Neural cell (in vitro differentiated cells): ENCODE measurements at regions not wholly inside any gene's neighbourhood (a gene's known extent, or its start where the extent isn't known, plus 50 kb on each side); places are given as distances from the start of the nearest gene placed in this dataset.

Experiments used
- CTCF ChIP-seq: fragments of 450-650 bp; IDR thresholded peaks from 2 replicates; pipeline ENCODE4 v1.5.1; 2014; ENCODE audit warnings: antibody characterized with exemption, mild to moderate bottlenecking, moderate library complexity; ENCODE audit not compliant: poor library complexity, severe bottlenecking
- EZH2 ChIP-seq: fragments of 200-600, 300-800 bp; shearing (Covaris generic), sonication (generic); IDR thresholded peaks from 2 replicates; pipeline ENCODE4 v1.6.1; 2014; ENCODE audit warnings: antibody characterized with exemption, low read length, borderline replicate concordance, mild to moderate bottlenecking; ENCODE audit not compliant: insufficient read depth, poor library complexity, severe bottlenecking
- MXI1 ChIP-seq: fragments of 450-650 bp; conservative IDR thresholded peaks from 2 replicates; pipeline ENCODE4 v1.6.1; 2014; ENCODE audit warnings: antibody characterized with exemption, mild to moderate bottlenecking; ENCODE audit not compliant: poor library complexity, severe bottlenecking
- POLR2AphosphoS5 ChIP-seq: IDR thresholded peaks from 2 replicates; pipeline ENCODE4 v1.6.1; 2012
- RAD21 ChIP-seq: fragments of 450-650 bp; conservative IDR thresholded peaks from 2 replicates; pipeline ENCODE4 v1.6.1; 2014; ENCODE audit warnings: antibody characterized with exemption, mild to moderate bottlenecking, moderate library complexity
- REST ChIP-seq: IDR thresholded peaks from 2 replicates; pipeline ENCODE4 v1.6.1; 2012; ENCODE audit warnings: borderline replicate concordance
- TAF1 ChIP-seq: IDR thresholded peaks from 2 replicates; pipeline ENCODE4 v1.6.1; 2012; ENCODE audit warnings: low read depth

GRCh38 chr6:113662688-113663333 lies 194.3 kb upstream of the MARCKS start:
- no peak for TF ChIP-seq CTCF
- no peak for TF ChIP-seq RAD21
- no peak for TF ChIP-seq POLR2AphosphoS5
- no peak for TF ChIP-seq TAF1
- no peak for TF ChIP-seq EZH2
- TF ChIP-seq REST, result no peak
- TF ChIP-seq MXI1, result no peak
